SK-N-MC (cell line): ENCODE measurements at regions not wholly inside any gene's neighbourhood (a gene's known extent, or its start where the extent isn't known, plus 50 kb on each side); places are given as distances from the start of the nearest gene placed in this dataset.
A peak's percentile ranks its signal among the peaks of the same experiment; 100 is the strongest.

Experiments used
- DNase-seq: peaks from one replicate; pipeline ENCODE4 v3.0.0-alpha.2; 2011; ENCODE audit warnings: low read depth, low spot score
- H3K27ac ChIP-seq: fragments of 200-600 bp; sonication (generic); 2 replicates; pipeline ENCODE4 v1.5.1; 2016; ENCODE audit warnings: mixed run types
- H3K36me3 ChIP-seq: fragments of 200-600 bp; sonication (generic); 2 replicates; pipeline ENCODE4 v1.6.1; 2017; ENCODE audit warnings: antibody characterized with exemption, low read length, mixed read lengths; ENCODE audit not compliant: insufficient read depth
- H3K4me3 ChIP-seq: fragments of 200-600 bp; sonication (generic); 2 replicates; pipeline ENCODE4 v1.5.1; 2016
- H3K9ac ChIP-seq: fragments of 200-600 bp; sonication (generic); 2 replicates; pipeline ENCODE4 v1.8.0; 2017; ENCODE audit warnings: mixed run types, mixed read lengths; ENCODE audit not compliant: insufficient read length
- H3K9me3 ChIP-seq: fragments of 200-600 bp; sonication (generic); 2 replicates; pipeline ENCODE4 v1.6.1; 2017; ENCODE audit warnings: low read depth, mild to moderate bottlenecking, antibody characterized with exemption, low read length, moderate library complexity, mixed read lengths
- EZH2 ChIP-seq: fragments of 200-600 bp; sonication (generic); IDR thresholded peaks from one replicate; pipeline ENCODE4 v1.6.1; 2017; ENCODE audit warnings: antibody characterized with exemption
- FOXP2 ChIP-seq: optimal IDR thresholded peaks from 2 replicates; pipeline ENCODE3; 2011; ENCODE audit warnings: mild to moderate bottlenecking, moderate library complexity; ENCODE audit not compliant: insufficient read depth; ENCODE audit errors: extremely low read length, control extremely low read depth
- POLR2AphosphoS5 ChIP-seq: IDR thresholded peaks from 2 replicates; pipeline ENCODE4 v1.6.1; 2012; ENCODE audit warnings: mild to moderate bottlenecking, low read depth, low read length, borderline replicate concordance

DNA sequence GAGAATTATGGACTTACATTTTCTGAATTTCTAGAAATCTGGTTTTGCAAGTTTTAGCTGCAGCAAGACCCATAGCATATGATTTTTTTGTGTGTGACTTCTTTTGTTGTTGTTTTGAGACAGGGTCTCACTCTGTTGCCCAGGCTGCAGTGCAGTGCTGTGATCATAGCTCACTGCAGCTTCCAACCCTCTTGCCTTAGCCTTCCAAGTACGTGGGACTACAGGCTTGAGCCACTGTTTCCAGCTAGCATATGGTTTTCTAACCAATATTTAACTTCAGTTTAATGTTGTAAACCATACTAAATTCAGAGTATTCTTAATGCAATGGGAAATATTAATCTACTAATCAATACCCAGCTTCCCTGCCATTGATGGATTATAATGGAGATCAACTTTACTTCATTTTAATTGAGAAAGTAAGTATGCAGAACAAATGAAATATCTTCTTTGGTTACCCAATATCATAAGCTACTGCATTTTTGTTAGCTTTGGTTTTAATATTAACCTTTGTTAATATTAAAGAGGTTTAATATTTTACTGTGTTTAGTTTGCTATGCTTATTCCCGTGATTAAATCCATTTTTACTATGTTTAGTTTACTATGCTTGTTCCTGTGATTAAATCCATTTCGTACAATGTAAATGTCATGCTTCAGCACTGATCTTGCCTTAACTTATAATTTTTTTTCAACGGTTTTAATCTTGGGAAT, 273.4 kb upstream of the TMEFF2 start:
- Histone ChIP-seq H3K27ac (no peak overlapping the region), H3K9ac (no peak overlapping the region), H3K9me3 (no peaks in the 10 kb centered on the region), H3K36me3 (no peaks in the 10 kb centered on the region), H3K4me3 (no peak overlapping the region)
- TF ChIP-seq POLR2AphosphoS5 (no peak), FOXP2 (no peak), EZH2 (no peak)
- DNase-seq: no peak

DNA sequence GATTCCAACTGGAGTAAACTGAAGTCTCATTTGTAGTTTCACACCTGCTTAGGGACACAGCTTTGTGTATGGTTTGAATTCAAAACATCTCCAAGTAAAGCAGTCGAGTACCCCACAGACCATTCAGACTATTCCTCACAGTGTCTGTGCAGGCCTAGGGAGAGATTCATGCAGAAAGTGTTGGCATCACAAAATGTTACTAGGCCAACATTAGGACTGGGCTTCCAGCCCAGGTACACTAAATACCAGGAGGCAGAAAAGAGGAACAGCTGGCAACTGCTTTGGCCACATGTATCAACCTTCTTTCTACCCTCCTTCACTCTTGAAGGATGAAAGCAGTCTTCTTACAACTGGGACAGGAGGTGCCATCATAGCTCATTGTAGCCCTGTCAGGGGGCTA, 270.4 kb upstream of the TMEFF2 start:
- no peak overlapping the region for H3K4me3 ChIP-seq
- H3K9me3 ChIP-seq: no peaks in the 10 kb centered on the region
- TF ChIP-seq FOXP2: no peak
- TF ChIP-seq EZH2: no peak
- TF ChIP-seq POLR2AphosphoS5: no peak
- H3K36me3 ChIP-seq: no peaks in the 10 kb centered on the region
- no peak for DNase-seq
- H3K27ac ChIP-seq: no peak overlapping the region
- H3K9ac ChIP-seq: no peak overlapping the region

DNA sequence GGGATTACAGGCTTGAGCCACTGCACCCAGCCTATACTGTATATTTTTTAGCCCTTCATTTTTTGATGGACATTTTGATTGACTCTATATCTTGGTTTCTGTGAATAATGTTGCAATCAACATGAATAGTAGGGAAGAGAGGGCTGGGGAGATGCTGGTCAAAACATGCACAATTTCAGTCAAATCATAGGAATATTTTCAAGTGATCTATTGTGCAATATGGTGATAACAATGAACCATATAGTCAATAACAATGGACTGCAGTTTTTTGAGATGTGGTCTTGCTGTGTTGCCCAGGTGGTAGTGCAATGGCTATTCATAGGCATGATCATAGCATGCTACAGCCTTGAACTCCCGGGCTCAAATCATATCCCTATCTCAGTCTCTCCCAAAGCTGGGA, 264.7 kb upstream of the TMEFF2 start:
- no peak for DNase-seq
- no peaks in the 10 kb centered on the region for H3K36me3 ChIP-seq
- H3K27ac ChIP-seq: no peak overlapping the region
- no peak overlapping the region for H3K4me3 ChIP-seq
- no peaks in the 10 kb centered on the region for H3K9me3 ChIP-seq
- no peak for TF ChIP-seq EZH2
- TF ChIP-seq FOXP2: no peak
- TF ChIP-seq POLR2AphosphoS5: no peak
- H3K9ac ChIP-seq: no peak overlapping the region

DNA sequence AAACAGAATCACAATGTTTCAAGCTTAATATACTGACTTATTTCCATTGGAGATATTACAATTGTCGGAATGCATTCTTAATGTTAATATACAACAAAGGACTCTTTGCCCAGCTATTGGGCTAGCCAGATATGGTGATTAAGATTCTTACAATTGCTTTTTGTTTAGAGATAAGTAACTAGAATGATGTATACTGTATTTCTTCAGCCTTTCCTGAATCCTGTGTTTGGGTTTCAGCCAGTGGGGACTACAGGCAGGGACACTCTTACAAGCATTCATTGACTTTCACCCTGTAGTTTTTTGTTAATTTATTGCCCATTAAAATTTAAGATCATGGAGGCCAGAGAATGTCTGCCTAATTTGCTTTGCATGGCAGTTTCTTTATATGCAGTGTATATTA, 254.1 kb upstream of the TMEFF2 start:
- Histone ChIP-seq H3K27ac (no peak overlapping the region), H3K9ac (no peak overlapping the region), H3K36me3 (no peaks in the 10 kb centered on the region), H3K9me3 (no peaks in the 10 kb centered on the region), H3K4me3 (0 out of 2 replicates have a peak overlapping the region, but pooled peaks have one; percentile 31)
- TF ChIP-seq FOXP2: no peak
- no peak for TF ChIP-seq EZH2
- no peak for TF ChIP-seq POLR2AphosphoS5
- DNase-seq: no peak

DNA sequence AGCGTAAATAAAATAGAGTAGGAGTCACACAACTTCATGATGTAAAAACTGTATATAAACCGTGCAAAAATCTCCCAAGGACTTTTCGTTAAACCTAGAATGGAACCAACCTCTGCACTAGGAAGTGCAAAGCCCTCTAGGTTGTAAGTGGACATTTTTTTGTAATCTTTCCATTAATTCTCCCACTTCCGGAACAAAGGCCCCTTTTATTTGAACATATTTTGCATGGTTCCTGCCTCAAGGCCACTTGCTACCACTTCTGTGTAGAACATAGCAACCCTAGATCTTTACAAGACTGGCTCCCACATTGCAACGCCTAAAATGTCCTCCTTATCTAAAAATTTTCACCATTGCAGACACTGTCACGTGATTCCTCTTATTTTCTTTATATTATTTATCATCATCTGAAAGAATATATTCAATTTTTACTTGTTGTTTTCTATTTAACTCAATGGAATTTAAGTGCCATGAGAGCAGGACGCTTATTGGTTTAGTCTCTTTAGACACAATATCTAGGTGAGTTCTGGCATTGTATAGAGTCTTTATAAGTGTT, 249.6 kb upstream of the TMEFF2 start:
- Histone ChIP-seq H3K4me3 (no peak overlapping the region), H3K36me3 (no peaks in the 10 kb centered on the region), H3K9ac (no peak overlapping the region), H3K9me3 (no peaks in the 10 kb centered on the region), H3K27ac (no peak overlapping the region)
- no peak for TF ChIP-seq EZH2
- no peak for TF ChIP-seq POLR2AphosphoS5
- no peak for TF ChIP-seq FOXP2
- no peak for DNase-seq

DNA sequence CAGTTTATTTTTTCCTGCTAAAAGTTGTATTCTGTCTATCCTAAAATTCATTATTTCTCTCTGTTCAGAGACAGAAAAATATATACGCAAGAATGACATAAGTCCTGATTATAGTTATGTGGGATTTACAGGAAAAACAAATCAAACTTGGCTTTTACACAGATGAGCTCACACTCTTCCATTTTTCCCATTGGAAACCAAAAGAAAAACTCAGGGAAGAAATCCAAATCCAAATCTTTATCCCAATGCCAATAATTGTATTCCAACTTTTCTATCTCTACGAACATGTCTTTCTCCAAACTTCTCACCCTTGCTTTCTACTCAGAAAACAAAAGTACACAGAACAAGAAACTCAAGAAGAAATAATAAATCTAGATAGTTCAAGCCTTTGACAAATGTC, 249.1 kb upstream of the TMEFF2 start:
- no peaks in the 10 kb centered on the region for H3K36me3 ChIP-seq
- TF ChIP-seq EZH2 (no peak), FOXP2 (no peak), POLR2AphosphoS5 (no peak)
- DNase-seq: no peak
- H3K4me3 ChIP-seq: no peak overlapping the region
- no peaks in the 10 kb centered on the region for H3K9me3 ChIP-seq
- no peak overlapping the region for H3K9ac ChIP-seq
- no peak overlapping the region for H3K27ac ChIP-seq

DNA sequence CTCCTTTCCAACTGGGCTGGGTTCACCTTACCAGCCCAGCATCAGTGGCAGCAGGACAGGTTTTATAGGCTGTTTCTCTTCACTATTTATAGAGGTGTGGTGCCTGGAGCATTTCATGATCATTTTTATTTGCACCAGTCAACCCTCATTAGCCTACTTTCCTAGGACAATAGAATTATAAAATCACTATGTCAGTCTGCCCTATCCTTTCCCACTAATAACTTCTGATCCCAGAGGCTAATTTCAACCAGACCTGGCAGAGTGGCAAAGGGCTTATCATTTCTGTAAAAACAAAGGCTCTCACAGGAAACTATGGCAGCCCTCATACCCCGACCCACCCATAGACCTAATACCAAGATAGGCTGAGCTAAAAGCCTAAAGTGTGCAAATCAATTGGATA, 243.5 kb upstream of the TMEFF2 start:
- no peaks in the 10 kb centered on the region for H3K9me3 ChIP-seq
- TF ChIP-seq EZH2 (no peak), POLR2AphosphoS5 (no peak), FOXP2 (no peak)
- H3K4me3 ChIP-seq: no peak overlapping the region
- H3K27ac ChIP-seq: no peak overlapping the region
- no peak overlapping the region for H3K9ac ChIP-seq
- no peak for DNase-seq
- H3K36me3 ChIP-seq: no peaks in the 10 kb centered on the region

DNA sequence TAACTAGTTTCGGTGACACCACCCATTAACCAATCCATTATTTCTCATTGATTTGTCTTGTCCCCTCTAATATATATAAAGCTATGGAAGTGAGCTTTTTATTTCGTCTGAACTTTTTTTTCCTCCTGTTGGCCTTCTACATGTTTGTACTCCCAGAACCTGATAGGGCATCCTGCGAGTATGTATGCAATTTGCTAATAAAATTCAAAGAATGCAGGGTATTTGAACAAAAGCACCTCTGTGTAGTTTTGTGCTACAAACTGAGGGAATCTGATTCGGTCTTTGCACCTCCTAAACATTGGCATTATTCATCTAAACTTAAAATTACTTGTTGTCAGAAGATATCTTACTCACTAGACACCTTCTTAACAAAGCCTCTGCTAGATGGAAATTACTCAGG, 242.9 kb upstream of the TMEFF2 start:
- no peak overlapping the region for H3K27ac ChIP-seq
- no peak for DNase-seq

DNA sequence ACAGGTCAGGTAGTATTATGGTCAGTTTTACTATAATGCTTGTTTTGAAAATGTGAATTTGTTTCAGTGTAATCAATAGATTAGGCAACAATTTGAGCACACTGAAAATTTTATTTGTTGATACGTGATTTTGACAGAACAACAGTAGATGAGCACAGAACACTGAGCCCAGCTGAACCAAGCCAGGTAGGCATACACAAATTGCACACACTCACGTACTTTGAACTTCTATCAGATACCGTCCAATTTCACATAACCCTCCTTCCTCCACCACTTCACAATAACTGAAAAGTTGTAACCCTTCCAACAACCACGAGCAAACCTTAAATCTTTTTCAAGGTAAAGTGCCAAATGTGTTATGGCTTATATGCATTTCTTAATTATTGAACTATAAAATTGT, 229.5 kb upstream of the TMEFF2 start:
- no peak for DNase-seq
- Histone ChIP-seq H3K9me3 (no peaks in the 10 kb centered on the region), H3K27ac (no peak overlapping the region), H3K4me3 (no peak overlapping the region), H3K9ac (no peak overlapping the region), H3K36me3 (no peaks in the 10 kb centered on the region)
- TF ChIP-seq EZH2 (no peak), FOXP2 (no peak)

More for the DNA sequence above, 242.9 kb upstream of the TMEFF2 start:
- no peaks in the 10 kb centered on the region for H3K9me3 ChIP-seq
- no peak overlapping the region for H3K9ac ChIP-seq
- no peaks in the 10 kb centered on the region for H3K36me3 ChIP-seq
- H3K4me3 ChIP-seq: no peak overlapping the region
- TF ChIP-seq FOXP2 (no peak), EZH2 (no peak), POLR2AphosphoS5 (no peak)
